HepG2 (cell line): ENCODE measurements at regions not wholly inside any gene's neighbourhood (a gene's known extent, or its start where the extent isn't known, plus 50 kb on each side); places are given as distances from the start of the nearest gene placed in this dataset.

Experiments
- ATAC-seq: fragments of 200-7000 bp; cut with Tn5 transposase; 3 replicates; pipeline ENCODE4 v1.9.1; 2020; ENCODE audit warnings: mild to moderate bottlenecking, moderate library complexity
- BruUV-seq: library from RNA; stranded (reverse); fragments of 400-500 nt; replicated peaks from 2 replicates; lab custom pipeline; 2021; lab: Mats Ljungman, UMichigan
- CTCF ChIA-PET: fragments of 300-600 bp; formaldehyde crosslinking; extraction: SDS; loops from one replicate; lab custom pipeline; 2021; ENCODE audit warnings: low total read pairs, inconsistent platforms, low intra/inter-chr PET ratio; lab: Yijun Ruan, JAX
- POLR2A ChIA-PET: fragments of 350-600 bp; sonication (Branson Sonifier 250); formaldehyde crosslinking; loops from one replicate; lab custom pipeline; 2020; ENCODE audit warnings: antibody characterized with exemption, inconsistent platforms; lab: Yijun Ruan, JAX
- DNase-seq: peaks from one replicate; pipeline ENCODE4 v3.0.0-alpha.2; 2015; ENCODE audit warnings: low spot score
- FAIRE-seq: peaks from 3 replicates; lab custom pipeline; 2011; peaks lifted over from hg19 to GRCh38; lab: Jason Lieb, UNC
- H2AFZ ChIP-seq: one replicate; pipeline ENCODE4 v1.6.1; 2011; ENCODE audit warnings: low read length, inconsistent platforms
- H3K27ac ChIP-seq: fragments of 300-600 bp; 3 replicates; pipeline ENCODE4 v1.8.0; 2011; ENCODE audit warnings: mixed run types, mild to moderate bottlenecking, mixed read lengths, low read length, inconsistent platforms; ENCODE audit not compliant: insufficient read depth; ENCODE audit errors: extremely low read length
- H3K27me3 ChIP-seq, 2 experiments: fragments of 200-600 bp in 1 of 2; 2 replicates in 1 of 2; 3 replicates in 1 of 2; pipeline versions ENCODE4 v1.6.0 to v1.8.0; 2011; ENCODE audit warnings: low read length in 2 of 2, mild to moderate bottlenecking in 2 of 2, moderate library complexity in 2 of 2, inconsistent platforms in 1 of 2; ENCODE audit not compliant: insufficient read depth in 2 of 2, control insufficient read depth in 1 of 2
- H3K36me3 ChIP-seq, 2 experiments: fragments of 200-600 bp in 1 of 2; replicated peaks in 1 of 2; 2 replicates in 1 of 2; 3 replicates in 1 of 2; pipeline versions ENCODE4 v1.5.1 to v1.8.0; 2011; ENCODE audit warnings: low read length in 2 of 2, inconsistent platforms in 1 of 2; ENCODE audit not compliant: insufficient read depth in 2 of 2, control insufficient read depth in 1 of 2
- H3K4me1 ChIP-seq: 2 replicates; pipeline ENCODE4 v1.5.1; 2012; ENCODE audit warnings: low read length, inconsistent platforms; ENCODE audit not compliant: insufficient read depth
- H3K4me2 ChIP-seq: 2 replicates; pipeline ENCODE4 v1.6.0; 2011; ENCODE audit warnings: low read depth, low read length, inconsistent platforms
- H3K4me3 ChIP-seq, 3 experiments: fragments of 200-600 bp in 1 of 3; sonication (generic), shearing (Covaris generic) in 1 of 3; replicated peaks in 1 of 3; 2 replicates each; pipeline ENCODE4 v1.5.1; 2011 to 2016; ENCODE audit warnings: low read length in 3 of 3, inconsistent platforms in 2 of 3, low read depth in 2 of 3, mild to moderate bottlenecking in 2 of 3, control low read depth in 1 of 3, mixed read lengths in 1 of 3; ENCODE audit not compliant: insufficient read depth in 1 of 3
- H3K79me2 ChIP-seq: one replicate; pipeline ENCODE4 v1.6.1; 2011; ENCODE audit warnings: low read length, inconsistent platforms; ENCODE audit not compliant: insufficient read depth
- H3K9ac ChIP-seq: 2 replicates; pipeline ENCODE4 v1.6.0; 2011; ENCODE audit warnings: mild to moderate bottlenecking, low read depth, low read length, inconsistent platforms; ENCODE audit not compliant: insufficient read depth
- H3K9me3 ChIP-seq: 2 replicates; pipeline ENCODE4 v1.5.1; 2012; ENCODE audit warnings: mild to moderate bottlenecking, low read length
- H4K20me1 ChIP-seq: 2 replicates; pipeline ENCODE4 v1.6.0; 2011; ENCODE audit warnings: inconsistent platforms, mild to moderate bottlenecking, low read length, moderate library complexity; ENCODE audit not compliant: insufficient read depth
- HMG20A ChIP-seq: IDR thresholded peaks from 2 replicates; pipeline ENCODE4 v1.6.1; 2016; ENCODE audit warnings: borderline replicate concordance
- MTF1 ChIP-seq: sonication (generic); formaldehyde crosslinking; IDR thresholded peaks from 2 replicates; pipeline ENCODE4 v1.5.0; 2020; ENCODE audit warnings: missing genetic modification reagents
- NAIF1 ChIP-seq: sonication (generic); formaldehyde crosslinking; IDR thresholded peaks from 2 replicates; pipeline ENCODE4 v1.5.0; 2020; ENCODE audit warnings: mild to moderate bottlenecking, missing genetic modification reagents, borderline replicate concordance
- NCOA2 ChIP-seq: sonication (generic); formaldehyde crosslinking; IDR thresholded peaks from 2 replicates; pipeline ENCODE4 v1.8.0; 2022; ENCODE audit warnings: inconsistent platforms
- PHF8 ChIP-seq: sonication (generic); formaldehyde crosslinking; IDR thresholded peaks from 2 replicates; pipeline ENCODE4 v1.5.0; 2020; ENCODE audit warnings: missing genetic modification reagents
- ZFY ChIP-seq: sonication (generic); formaldehyde crosslinking; IDR thresholded peaks from 2 replicates; pipeline ENCODE4 v1.4.0; 2020; ENCODE audit warnings: missing genetic modification reagents
- ZKSCAN5 ChIP-seq: sonication (generic); formaldehyde crosslinking; IDR thresholded peaks from 2 replicates; pipeline ENCODE4 v1.5.1; 2020; ENCODE audit warnings: mild to moderate bottlenecking, missing genetic modification reagents
- ZNF281 ChIP-seq: sonication (generic); formaldehyde crosslinking; IDR thresholded peaks from 2 replicates; pipeline ENCODE4 v1.4.0; 2020; ENCODE audit warnings: missing genetic modification reagents, borderline replicate concordance
- in situ Hi-C: cut with HindIII; loops from 2 replicates; pipeline ENCODE4 v1.10.0; 2017; ENCODE audit warnings: low pct_unique_long_range_greater_than_20kb; ENCODE audit not compliant: extremely low pct_ligation_motif_present
- intact Hi-C: fragments of 100-400 bp; cut with micrococcal nuclease; formaldehyde crosslinking; loops from one replicate; pipeline ENCODE4 v1.10.0; 2022; ENCODE audit not compliant: unreplicated experiment
- TF ChIP-seq, protein P1 (sequence below): sonication (generic); formaldehyde crosslinking; IDR thresholded peaks from 2 replicates; pipeline ENCODE4 v1.8.1; 2023; ENCODE audit warnings: mild to moderate bottlenecking, missing genetic modification reagents

- Histone ChIP-seq H3K4me3 (no peak overlapping the region), H3K79me2 (no peaks in the 10 kb centered on the region), H3K9me3 (no peaks in the 10 kb centered on the region), H2AFZ (no peak overlapping the region), H3K9ac (no peak overlapping the region), H3K4me2 (no peak overlapping the region), H3K27ac (no peak overlapping the region), H4K20me1 (no peaks in the 10 kb centered on the region), H3K27me3 (no peaks in the 10 kb centered on the region)
- FAIRE-seq (no peak), DNase-seq (no peak), ATAC-seq (no peak)
- intact Hi-C loops (no loop called here), in situ Hi-C loops (no loop called here)
- BruUV-seq: no TSS peak
- ChIA-PET POLR2A (no interaction called here), CTCF (no interaction called here)
- TF ChIP-seq, protein P1, sequence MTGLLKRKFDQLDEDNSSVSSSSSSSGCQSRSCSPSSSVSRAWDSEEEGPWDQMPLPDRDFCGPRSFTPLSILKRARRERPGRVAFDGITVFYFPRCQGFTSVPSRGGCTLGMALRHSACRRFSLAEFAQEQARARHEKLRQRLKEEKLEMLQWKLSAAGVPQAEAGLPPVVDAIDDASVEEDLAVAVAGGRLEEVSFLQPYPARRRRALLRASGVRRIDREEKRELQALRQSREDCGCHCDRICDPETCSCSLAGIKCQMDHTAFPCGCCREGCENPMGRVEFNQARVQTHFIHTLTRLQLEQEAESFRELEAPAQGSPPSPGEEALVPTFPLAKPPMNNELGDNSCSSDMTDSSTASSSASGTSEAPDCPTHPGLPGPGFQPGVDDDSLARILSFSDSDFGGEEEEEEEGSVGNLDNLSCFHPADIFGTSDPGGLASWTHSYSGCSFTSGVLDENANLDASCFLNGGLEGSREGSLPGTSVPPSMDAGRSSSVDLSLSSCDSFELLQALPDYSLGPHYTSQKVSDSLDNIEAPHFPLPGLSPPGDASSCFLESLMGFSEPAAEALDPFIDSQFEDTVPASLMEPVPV (CRISPR knock-in tag): no peak
- no peak for TF ChIP-seq MTF1 (CRISPR knock-in tag)
- no peak for TF ChIP-seq NAIF1
- no peak for TF ChIP-seq NCOA2
- TF ChIP-seq PHF8: no peak
- TF ChIP-seq HMG20A (CRISPR knock-in tag): no peak
- no peak for TF ChIP-seq ZKSCAN5 (CRISPR knock-in tag)
- no peak for TF ChIP-seq ZFY (CRISPR knock-in tag)
- TF ChIP-seq ZNF281 (CRISPR knock-in tag): no peak
- TF ChIP-seq, all 625 proteins: peak for 0
- H3K4me1 ChIP-seq: no peaks in the 10 kb centered on the region
- H3K36me3 ChIP-seq: no peaks in the 10 kb centered on the region
Observed at GRCh38 chr5:30900367-30900766, 293.1 kb upstream of the CDH6 start.
